ENCODE measurements at regions not wholly inside any gene's neighbourhood (a gene's known extent, or its start where the extent isn't known, plus 50 kb on each side); places are given as distances from the start of the nearest gene placed in this dataset.

- Histone ChIP-seq H3K9me3 (ENCODE audit: control insufficient read depth in 1 of 2, low read length in 2 of 2) (no peaks in the 10 kb centered on the region), H3K4me3 (ENCODE audit: low read depth in 1 of 2, low read length in 2 of 2) (no peak overlapping the region), H3K27me3 (ENCODE audit: control insufficient read depth in 1 of 2, insufficient read depth in 2 of 2, low read length in 2 of 2) (no peaks in the 10 kb centered on the region), H3K27ac (ENCODE audit: low read depth, low read length) (no peak overlapping the region), H3K4me1 (ENCODE audit: control insufficient read depth in 1 of 2, insufficient read depth in 2 of 2, low read length in 2 of 2) (no peaks in the 10 kb centered on the region), H3K9ac (ENCODE audit: low read depth in 1 of 2, low read length in 2 of 2) (no peak overlapping the region), H3K36me3 (ENCODE audit: control insufficient read depth in 1 of 2, insufficient read depth in 2 of 2, low read length in 2 of 2) (no peaks in the 10 kb centered on the region)
Observed at GRCh38 chr6:90874931-90875330, 288.1 kb upstream of the MAP3K7 start.

GRCh38 chr6:90872981-90873380 lies 286.1 kb upstream of the MAP3K7 start:
- H3K9me3 ChIP-seq (ENCODE audit: control insufficient read depth in 1 of 2, low read length in 2 of 2) = no peaks in the 10 kb centered on the region

GRCh38 chr6:90870561-90870960 lies 283.7 kb upstream of the MAP3K7 start:
- Histone ChIP-seq H3K4me3 (ENCODE audit: low read depth in 1 of 2, low read length in 2 of 2) (no peak overlapping the region), H3K27ac (ENCODE audit: low read depth, low read length) (no peak overlapping the region), H3K36me3 (ENCODE audit: control insufficient read depth in 1 of 2, insufficient read depth in 2 of 2, low read length in 2 of 2) (no peaks in the 10 kb centered on the region), H3K27me3 (ENCODE audit: control insufficient read depth in 1 of 2, insufficient read depth in 2 of 2, low read length in 2 of 2) (peaks cover 0 to 3% of the 10 kb centered on the region in 2 donors), H3K9me3 (ENCODE audit: control insufficient read depth in 1 of 2, low read length in 2 of 2) (no peaks in the 10 kb centered on the region), H3K9ac (ENCODE audit: low read depth in 1 of 2, low read length in 2 of 2) (no peak overlapping the region), H3K4me1 (ENCODE audit: control insufficient read depth in 1 of 2, insufficient read depth in 2 of 2, low read length in 2 of 2) (no peaks in the 10 kb centered on the region)

More at GRCh38 chr6:90872981-90873380, 286.1 kb upstream of the MAP3K7 start:
- H3K9ac ChIP-seq (ENCODE audit: low read depth in 1 of 2, low read length in 2 of 2) = no peak overlapping the region
- peaks cover 0 to 1% of the 10 kb centered on the region in 2 donors for H3K27me3 ChIP-seq (ENCODE audit: control insufficient read depth in 1 of 2, insufficient read depth in 2 of 2, low read length in 2 of 2)
- H3K4me1 ChIP-seq (ENCODE audit: control insufficient read depth in 1 of 2, insufficient read depth in 2 of 2, low read length in 2 of 2) = no peaks in the 10 kb centered on the region
- no peaks in the 10 kb centered on the region for H3K36me3 ChIP-seq (ENCODE audit: control insufficient read depth in 1 of 2, insufficient read depth in 2 of 2, low read length in 2 of 2)
- H3K27ac ChIP-seq (ENCODE audit: low read depth, low read length) = no peak overlapping the region
- H3K4me3 ChIP-seq (ENCODE audit: low read depth in 1 of 2, low read length in 2 of 2) = no peak overlapping the region

- Histone ChIP-seq H3K27ac (ENCODE audit: low read depth, low read length) (no peak overlapping the region), H3K36me3 (ENCODE audit: control insufficient read depth in 1 of 2, insufficient read depth in 2 of 2, low read length in 2 of 2) (no peaks in the 10 kb centered on the region), H3K27me3 (ENCODE audit: control insufficient read depth in 1 of 2, insufficient read depth in 2 of 2, low read length in 2 of 2) (peaks cover 0 to 3% of the 10 kb centered on the region in 2 donors), H3K4me1 (ENCODE audit: control insufficient read depth in 1 of 2, insufficient read depth in 2 of 2, low read length in 2 of 2) (no peaks in the 10 kb centered on the region), H3K4me3 (ENCODE audit: low read depth in 1 of 2, low read length in 2 of 2) (no peak overlapping the region), H3K9me3 (ENCODE audit: control insufficient read depth in 1 of 2, low read length in 2 of 2) (no peaks in the 10 kb centered on the region), H3K9ac (ENCODE audit: low read depth in 1 of 2, low read length in 2 of 2) (no peak overlapping the region)
Observed at GRCh38 chr6:90868656-90869055, 281.8 kb upstream of the MAP3K7 start.

GRCh38 chr6:90868256-90868655 lies 281.4 kb upstream of the MAP3K7 start:
- H3K27me3 ChIP-seq (ENCODE audit: control insufficient read depth in 1 of 2, insufficient read depth in 2 of 2, low read length in 2 of 2) = peaks cover 0 to 3% of the 10 kb centered on the region in 2 donors
- no peak overlapping the region for H3K4me3 ChIP-seq (ENCODE audit: low read depth in 1 of 2, low read length in 2 of 2)
- H3K9ac ChIP-seq (ENCODE audit: low read depth in 1 of 2, low read length in 2 of 2) = no peak overlapping the region
- H3K4me1 ChIP-seq (ENCODE audit: control insufficient read depth in 1 of 2, insufficient read depth in 2 of 2, low read length in 2 of 2) = no peaks in the 10 kb centered on the region
- no peaks in the 10 kb centered on the region for H3K36me3 ChIP-seq (ENCODE audit: control insufficient read depth in 1 of 2, insufficient read depth in 2 of 2, low read length in 2 of 2)
- no peak overlapping the region for H3K27ac ChIP-seq (ENCODE audit: low read depth, low read length)
- H3K9me3 ChIP-seq (ENCODE audit: control insufficient read depth in 1 of 2, low read length in 2 of 2) = no peaks in the 10 kb centered on the region

DNA sequence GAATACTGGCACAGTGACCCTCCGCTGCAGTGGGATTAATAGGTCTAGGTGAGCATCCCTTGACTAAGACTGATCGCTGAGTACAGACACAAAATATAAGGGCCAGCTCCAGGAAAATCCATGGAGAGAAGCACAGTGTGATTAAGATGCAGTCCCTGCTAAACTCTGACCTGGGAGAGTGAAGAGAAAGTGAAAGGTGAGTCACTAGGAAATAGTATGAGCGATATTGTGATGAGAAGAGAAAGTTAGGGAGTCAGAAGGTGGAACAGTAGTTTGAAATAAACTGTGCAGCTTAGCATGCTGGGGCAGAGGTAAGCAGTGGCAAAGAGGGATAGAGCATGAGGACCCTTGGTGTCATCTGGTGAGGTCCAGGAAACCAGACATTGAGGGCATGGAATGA lies 278.6 kb upstream of the MAP3K7 start:
- Histone ChIP-seq H3K27ac (ENCODE audit: low read depth, low read length) (no peak overlapping the region), H3K4me1 (ENCODE audit: control insufficient read depth in 1 of 2, insufficient read depth in 2 of 2, low read length in 2 of 2) (no peaks in the 10 kb centered on the region), H3K36me3 (ENCODE audit: control insufficient read depth in 1 of 2, insufficient read depth in 2 of 2, low read length in 2 of 2) (no peaks in the 10 kb centered on the region), H3K4me3 (ENCODE audit: low read depth in 1 of 2, low read length in 2 of 2) (peak overlapping the region in 1 of 2 donors; percentile 3), H3K9ac (ENCODE audit: low read depth in 1 of 2, low read length in 2 of 2) (no peak overlapping the region), H3K27me3 (ENCODE audit: control insufficient read depth in 1 of 2, insufficient read depth in 2 of 2, low read length in 2 of 2) (peaks cover 0 to 3% of the 10 kb centered on the region in 2 donors), H3K9me3 (ENCODE audit: control insufficient read depth in 1 of 2, low read length in 2 of 2) (no peaks in the 10 kb centered on the region)

DNA sequence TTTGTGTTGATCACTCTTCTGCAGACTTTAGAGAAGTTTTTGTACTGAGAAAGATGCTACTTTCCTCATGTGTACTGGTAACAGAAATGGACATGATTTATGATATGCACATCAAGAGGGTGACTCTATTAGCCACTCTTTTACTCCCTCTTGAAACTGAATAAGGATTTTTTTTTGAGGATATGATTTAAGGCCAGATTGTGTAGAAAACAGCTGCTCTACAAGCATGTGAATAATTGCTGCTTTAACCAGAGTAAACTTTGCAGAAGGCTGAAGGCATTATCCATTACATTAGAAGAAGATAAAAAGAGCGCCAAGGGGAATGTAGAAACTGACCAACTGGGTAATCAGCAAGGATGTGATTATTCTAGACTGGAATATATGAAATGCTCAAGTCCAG lies 276.2 kb upstream of the MAP3K7 start:
- H3K9ac ChIP-seq (ENCODE audit: low read depth in 1 of 2, low read length in 2 of 2) = no peak overlapping the region
- no peak overlapping the region for H3K27ac ChIP-seq (ENCODE audit: low read depth, low read length)
- no peaks in the 10 kb centered on the region for H3K9me3 ChIP-seq (ENCODE audit: control insufficient read depth in 1 of 2, low read length in 2 of 2)
- H3K4me1 ChIP-seq (ENCODE audit: control insufficient read depth in 1 of 2, insufficient read depth in 2 of 2, low read length in 2 of 2) = no peaks in the 10 kb centered on the region
- H3K4me3 ChIP-seq (ENCODE audit: low read depth in 1 of 2, low read length in 2 of 2) = no peak overlapping the region
- H3K36me3 ChIP-seq (ENCODE audit: control insufficient read depth in 1 of 2, insufficient read depth in 2 of 2, low read length in 2 of 2) = no peaks in the 10 kb centered on the region
- peaks cover 0 to 2% of the 10 kb centered on the region in 2 donors for H3K27me3 ChIP-seq (ENCODE audit: control insufficient read depth in 1 of 2, insufficient read depth in 2 of 2, low read length in 2 of 2)

DNA sequence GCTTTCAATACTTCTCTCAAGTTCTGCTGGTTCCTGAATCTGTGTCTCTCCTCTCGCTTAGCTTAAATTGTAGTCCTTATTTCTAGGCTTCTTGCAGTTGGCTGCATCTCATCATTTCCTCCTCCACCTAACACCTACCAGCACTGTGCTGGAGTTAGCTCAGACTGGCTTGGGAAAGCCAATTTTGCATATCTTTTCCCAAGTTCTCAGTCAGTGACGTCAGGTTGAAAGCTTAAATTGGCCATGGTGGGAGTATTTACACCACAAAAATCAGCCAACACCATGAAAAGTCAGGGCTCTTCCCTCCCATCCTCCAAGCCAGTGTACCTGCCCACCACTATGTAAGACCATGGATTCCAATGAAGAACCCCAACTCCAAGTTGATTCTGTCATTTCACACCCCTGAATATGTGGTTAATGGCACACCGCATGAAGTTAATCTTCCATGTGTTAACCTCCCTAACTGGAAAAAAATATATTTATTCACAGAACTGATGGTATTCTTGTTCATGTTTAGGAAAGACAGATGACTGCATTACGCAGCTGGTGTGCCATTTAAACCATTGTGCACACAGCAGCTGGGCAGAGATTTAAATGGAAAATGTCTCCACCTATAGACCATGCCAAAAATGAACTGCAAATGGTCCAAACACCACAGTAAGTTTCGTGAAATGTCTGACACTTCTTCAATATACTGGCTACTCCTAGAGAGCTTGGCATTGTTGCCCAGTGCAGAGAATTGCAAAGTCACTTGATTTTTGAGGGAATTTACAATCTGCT lies 274.1 kb upstream of the MAP3K7 start:
- no peak overlapping the region for H3K9ac ChIP-seq (ENCODE audit: low read depth in 1 of 2, low read length in 2 of 2)
- H3K4me1 ChIP-seq (ENCODE audit: control insufficient read depth in 1 of 2, insufficient read depth in 2 of 2, low read length in 2 of 2) = no peaks in the 10 kb centered on the region
- H3K9me3 ChIP-seq (ENCODE audit: control insufficient read depth in 1 of 2, low read length in 2 of 2) = no peaks in the 10 kb centered on the region
- H3K4me3 ChIP-seq (ENCODE audit: low read depth in 1 of 2, low read length in 2 of 2) = no peak overlapping the region
- no peaks in the 10 kb centered on the region for H3K36me3 ChIP-seq (ENCODE audit: control insufficient read depth in 1 of 2, insufficient read depth in 2 of 2, low read length in 2 of 2)
- no peaks in the 10 kb centered on the region for H3K27me3 ChIP-seq (ENCODE audit: control insufficient read depth in 1 of 2, insufficient read depth in 2 of 2, low read length in 2 of 2)
- H3K27ac ChIP-seq (ENCODE audit: low read depth, low read length) = no peak overlapping the region

- Histone ChIP-seq H3K27ac (ENCODE audit: low read depth, low read length) (no peak overlapping the region), H3K27me3 (ENCODE audit: control insufficient read depth in 1 of 2, insufficient read depth in 2 of 2, low read length in 2 of 2) (no peaks in the 10 kb centered on the region), H3K4me1 (ENCODE audit: control insufficient read depth in 1 of 2, insufficient read depth in 2 of 2, low read length in 2 of 2) (no peaks in the 10 kb centered on the region), H3K9me3 (ENCODE audit: control insufficient read depth in 1 of 2, low read length in 2 of 2) (no peaks in the 10 kb centered on the region), H3K9ac (ENCODE audit: low read depth in 1 of 2, low read length in 2 of 2) (no peak overlapping the region), H3K36me3 (ENCODE audit: control insufficient read depth in 1 of 2, insufficient read depth in 2 of 2, low read length in 2 of 2) (no peaks in the 10 kb centered on the region), H3K4me3 (ENCODE audit: low read depth in 1 of 2, low read length in 2 of 2) (no peak overlapping the region)
Observed at GRCh38 chr6:90859612-90860011, 272.7 kb upstream of the MAP3K7 start.

- no peaks in the 10 kb centered on the region for H3K36me3 ChIP-seq (ENCODE audit: control insufficient read depth in 1 of 2, insufficient read depth in 2 of 2, low read length in 2 of 2)
- no peaks in the 10 kb centered on the region for H3K4me1 ChIP-seq (ENCODE audit: control insufficient read depth in 1 of 2, insufficient read depth in 2 of 2, low read length in 2 of 2)
- no peak overlapping the region for H3K9ac ChIP-seq (ENCODE audit: low read depth in 1 of 2, low read length in 2 of 2)
- H3K9me3 ChIP-seq (ENCODE audit: control insufficient read depth in 1 of 2, low read length in 2 of 2) = no peaks in the 10 kb centered on the region
- no peak overlapping the region for H3K4me3 ChIP-seq (ENCODE audit: low read depth in 1 of 2, low read length in 2 of 2)
- H3K27ac ChIP-seq (ENCODE audit: low read depth, low read length) = no peak overlapping the region
- H3K27me3 ChIP-seq (ENCODE audit: control insufficient read depth in 1 of 2, insufficient read depth in 2 of 2, low read length in 2 of 2) = no peaks in the 10 kb centered on the region
Observed at GRCh38 chr6:90859056-90859455, 272.2 kb upstream of the MAP3K7 start.
